ENCODE measurements at regions not wholly inside any gene's neighbourhood (a gene's known extent, or its start where the extent isn't known, plus 50 kb on each side); places are given as distances from the start of the nearest gene placed in this dataset.

GRCh38 chr5:2921651-2922050 lies 170.2 kb upstream of the IRX2 start:
- no peak for TF ChIP-seq RFX5 (IDR thresholded peaks at IDR 0.05; ENCODE audit: low read depth, low read length)
- TF ChIP-seq CTCF (IDR thresholded peaks at IDR 0.05 in 2 of 3, conservative IDR thresholded peaks at IDR 0.05 in 1 of 3; ENCODE audit: control insufficient read depth in 2 of 3, extremely low read depth in 1 of 3, insufficient read depth in 1 of 3, low read depth in 3 of 3, low read length in 3 of 3) = no peak
- no peak for TF ChIP-seq POU2F2 (IDR thresholded peaks at IDR 0.05; ENCODE audit: borderline replicate concordance, low read depth, low read length)
- TF ChIP-seq ZBTB33 (IDR thresholded peaks at IDR 0.05) = no peak
- no peak for TF ChIP-seq SIN3A (IDR thresholded peaks at IDR 0.05; ENCODE audit: low read depth, low read length)
- no peak for TF ChIP-seq BRCA1 (IDR thresholded peaks at IDR 0.05; ENCODE audit: low read depth, low read length)
- TF ChIP-seq POLR2A (IDR thresholded peaks at IDR 0.05; ENCODE audit: low read depth, low read length) = no peak
- TF ChIP-seq POLR2AphosphoS5 (IDR thresholded peaks at IDR 0.05; ENCODE audit: low read length) = no peak
- TF ChIP-seq EP300 (IDR thresholded peaks at IDR 0.05; ENCODE audit: borderline replicate concordance in 1 of 2, control insufficient read depth in 1 of 2, low read depth in 2 of 2, low read length in 2 of 2) = no peak
- no peak for TF ChIP-seq USF2 (IDR thresholded peaks at IDR 0.05; ENCODE audit: borderline replicate concordance, low read depth, low read length)
- no peak for TF ChIP-seq CHD4 (IDR thresholded peaks at IDR 0.05)
- no peak for TF ChIP-seq JUNB (IDR thresholded peaks at IDR 0.05)
- no peak for TF ChIP-seq SP1 (IDR thresholded peaks at IDR 0.05; ENCODE audit: low read depth, low read length)
